NOMO-1 (cell line): ENCODE measurements at regions not wholly inside any gene's neighbourhood (a gene's known extent, or its start where the extent isn't known, plus 50 kb on each side); places are given as distances from the start of the nearest gene placed in this dataset.
"Not testable (repeated sequence)": the region's sequence is repeated elsewhere in the genome, so short reads cannot be mapped to it uniquely, and the experiment has no call there.

Experiments
- DNase-seq, 2 experiments: peaks; one replicate each; lab custom pipeline; 2025; ENCODE audit not compliant: unreplicated experiment in 2 of 2; lab: John Stamatoyannopoulos, UW

DNA sequence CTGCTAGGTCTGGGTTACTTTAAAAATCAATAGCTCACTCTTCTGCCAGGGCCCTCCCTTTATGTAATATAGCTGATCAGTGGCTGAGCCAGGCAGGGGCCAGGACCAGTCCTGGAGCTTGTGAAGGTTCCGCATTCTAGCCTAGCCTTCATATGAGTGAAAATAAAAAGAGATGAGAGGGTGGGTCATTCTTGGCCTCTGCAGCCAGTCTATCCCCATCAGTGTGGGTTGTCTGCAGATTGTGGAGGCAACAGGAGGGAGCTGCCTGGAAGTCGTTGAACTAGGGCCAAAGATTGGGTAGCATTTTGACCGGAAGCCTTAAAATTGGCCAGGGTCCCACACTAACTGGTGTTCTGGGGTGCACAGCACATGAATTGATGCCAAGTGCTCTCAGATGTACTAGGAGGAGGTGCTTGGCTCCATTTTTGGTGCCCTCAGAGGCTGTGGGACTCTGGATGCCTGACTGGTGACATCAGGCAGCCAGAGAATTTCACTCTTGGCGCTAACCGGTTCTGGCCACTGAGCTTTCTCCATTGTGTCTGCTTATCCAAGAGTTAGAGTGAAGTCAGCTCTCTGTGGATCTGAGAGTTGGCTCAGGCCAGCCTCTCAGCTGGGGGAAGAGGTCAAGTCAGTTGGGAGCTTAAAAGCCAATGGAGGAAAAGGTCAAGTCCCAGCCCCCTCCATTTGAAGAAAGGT, 66.5 kb upstream of the IKBKE start:
- not testable (repeated sequence) for DNase-seq

DNA sequence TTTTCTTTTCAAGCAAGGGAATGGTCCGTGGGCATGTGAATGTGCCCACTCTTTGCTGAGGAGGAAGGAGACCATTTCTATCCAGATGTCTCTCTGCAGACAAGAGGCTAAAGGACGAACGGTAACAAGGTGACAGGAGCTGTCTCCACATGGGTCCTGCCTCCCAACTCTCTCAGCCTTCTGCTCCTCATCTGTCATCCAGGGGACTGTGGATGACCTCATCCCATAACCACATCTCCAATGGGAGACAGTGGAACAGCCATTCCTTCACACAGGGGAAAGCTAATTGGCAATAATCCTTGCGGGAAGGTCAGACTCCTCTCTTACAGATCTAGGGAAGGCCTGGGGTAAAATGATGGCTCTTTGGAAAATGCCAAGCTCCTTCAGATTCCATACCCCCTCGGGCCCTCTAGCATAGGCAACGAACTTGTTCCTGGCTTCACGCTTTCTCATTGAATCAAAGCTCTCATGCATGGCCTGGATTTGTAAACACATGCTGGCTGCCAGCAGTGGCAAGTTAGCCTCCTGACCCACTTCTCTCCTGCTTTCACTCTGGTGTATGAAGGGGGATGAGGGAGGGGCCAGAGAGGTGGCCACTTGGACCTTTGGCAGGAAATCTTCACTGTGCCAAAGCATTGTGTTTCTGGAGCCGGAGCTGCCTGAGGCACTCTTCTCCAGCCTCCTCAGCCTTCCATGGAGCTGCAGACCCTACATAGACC, 65.8 kb upstream of the IKBKE start:
- DNase-seq: not testable (repeated sequence)

DNA sequence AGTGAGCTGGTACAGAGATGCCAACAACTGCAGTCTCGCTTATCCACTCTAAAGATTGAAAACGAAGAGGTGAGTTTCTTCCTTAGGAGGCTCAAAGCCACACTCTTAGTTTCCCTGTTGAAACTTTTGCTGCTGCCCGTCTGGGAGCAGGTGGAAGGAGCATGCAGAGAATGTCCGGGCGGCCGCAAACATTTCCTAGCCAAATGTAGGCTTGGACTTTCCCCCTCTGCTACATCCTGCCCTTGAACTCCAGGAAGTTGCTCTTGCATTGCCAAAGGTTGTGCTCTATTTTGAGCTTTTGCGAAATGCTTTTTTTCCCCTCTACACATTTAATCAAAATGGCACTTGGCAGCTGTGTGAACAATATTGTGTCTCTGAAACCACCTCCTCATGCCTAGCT, 65.0 kb upstream of the IKBKE start:
- DNase-seq: not testable (repeated sequence)

DNA sequence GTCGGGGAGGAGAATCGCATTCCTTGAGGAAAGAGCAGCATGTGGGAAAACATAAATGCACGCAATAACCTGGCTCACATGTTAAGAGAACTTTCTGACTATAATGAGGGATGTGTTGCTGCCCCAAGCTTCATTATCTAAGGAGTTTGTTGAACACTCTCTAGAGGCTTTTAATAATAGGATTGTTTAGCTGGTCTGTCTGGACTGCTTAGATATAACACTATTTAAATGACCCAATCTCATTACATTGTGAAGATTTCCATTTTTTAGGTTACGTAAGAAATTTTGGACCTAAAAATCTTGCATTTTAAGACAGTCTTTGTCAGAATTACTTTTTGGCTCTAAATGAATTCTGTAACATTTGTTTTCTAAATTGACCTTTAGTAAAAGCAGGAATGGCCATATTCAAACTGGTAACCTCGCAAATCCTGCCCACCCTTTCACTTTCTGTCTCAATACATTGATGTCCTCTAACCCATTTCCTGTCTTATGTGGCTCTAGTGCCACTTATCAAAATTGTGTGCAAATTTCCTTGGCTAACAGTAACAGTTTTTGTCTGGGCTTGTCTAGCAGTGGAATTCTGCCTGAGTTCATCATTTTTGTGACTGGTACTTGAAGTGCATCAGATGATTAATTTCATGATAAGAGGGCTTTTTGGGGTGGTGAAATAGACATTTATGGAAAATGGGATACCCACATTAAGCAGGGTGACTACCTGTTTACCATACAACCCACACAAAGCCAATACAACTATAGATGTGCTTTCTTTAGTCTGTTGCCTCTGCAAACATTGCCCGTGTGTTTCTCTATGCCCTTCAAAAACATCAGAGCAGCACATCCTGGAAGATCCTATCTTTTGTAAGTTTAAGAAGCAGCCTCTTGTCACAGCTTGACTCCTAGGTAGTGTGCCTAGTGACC, 61.6 kb upstream of the IKBKE start:
- not testable (repeated sequence) for DNase-seq

DNA sequence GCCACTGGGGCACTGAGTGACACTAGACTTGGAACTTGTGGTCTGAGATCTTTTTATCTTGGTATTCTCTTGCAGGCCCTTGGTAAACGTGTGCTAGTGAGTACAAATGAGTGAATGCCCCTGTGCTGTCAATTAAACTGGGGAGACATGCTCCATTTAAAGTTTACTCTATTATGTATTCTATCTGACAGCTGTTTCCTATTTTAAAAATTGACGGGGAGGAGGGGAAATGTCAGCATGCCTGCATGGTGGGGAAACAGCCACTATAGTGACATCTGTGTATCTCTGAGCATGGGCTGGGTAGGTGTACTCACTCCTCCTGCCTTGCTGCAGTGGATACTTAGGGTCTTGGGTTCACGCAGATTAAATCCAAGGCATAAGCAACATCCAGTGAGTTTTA, 59.0 kb upstream of the IKBKE start:
- no peak for DNase-seq

DNA sequence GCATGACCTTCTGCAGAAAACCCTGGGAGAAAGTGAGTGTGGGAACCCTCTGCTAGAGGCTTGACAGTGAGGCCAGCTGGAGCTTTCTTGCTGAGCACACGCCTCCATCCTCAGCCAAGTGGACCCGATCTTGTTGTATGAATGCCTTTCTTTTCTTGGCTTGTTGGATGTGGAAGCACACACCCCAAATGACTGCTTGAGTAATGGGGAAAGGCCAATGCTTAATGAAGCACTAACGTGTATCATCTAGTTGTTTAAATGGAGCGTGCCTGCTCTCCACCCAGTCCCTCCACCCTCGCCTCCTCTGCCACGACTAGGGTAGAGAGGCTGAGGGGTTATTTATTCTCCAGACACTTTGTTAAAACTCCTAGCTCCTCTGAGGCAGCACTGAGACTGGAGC, 54.3 kb upstream of the IKBKE start:
- DNase-seq: no peak

DNA sequence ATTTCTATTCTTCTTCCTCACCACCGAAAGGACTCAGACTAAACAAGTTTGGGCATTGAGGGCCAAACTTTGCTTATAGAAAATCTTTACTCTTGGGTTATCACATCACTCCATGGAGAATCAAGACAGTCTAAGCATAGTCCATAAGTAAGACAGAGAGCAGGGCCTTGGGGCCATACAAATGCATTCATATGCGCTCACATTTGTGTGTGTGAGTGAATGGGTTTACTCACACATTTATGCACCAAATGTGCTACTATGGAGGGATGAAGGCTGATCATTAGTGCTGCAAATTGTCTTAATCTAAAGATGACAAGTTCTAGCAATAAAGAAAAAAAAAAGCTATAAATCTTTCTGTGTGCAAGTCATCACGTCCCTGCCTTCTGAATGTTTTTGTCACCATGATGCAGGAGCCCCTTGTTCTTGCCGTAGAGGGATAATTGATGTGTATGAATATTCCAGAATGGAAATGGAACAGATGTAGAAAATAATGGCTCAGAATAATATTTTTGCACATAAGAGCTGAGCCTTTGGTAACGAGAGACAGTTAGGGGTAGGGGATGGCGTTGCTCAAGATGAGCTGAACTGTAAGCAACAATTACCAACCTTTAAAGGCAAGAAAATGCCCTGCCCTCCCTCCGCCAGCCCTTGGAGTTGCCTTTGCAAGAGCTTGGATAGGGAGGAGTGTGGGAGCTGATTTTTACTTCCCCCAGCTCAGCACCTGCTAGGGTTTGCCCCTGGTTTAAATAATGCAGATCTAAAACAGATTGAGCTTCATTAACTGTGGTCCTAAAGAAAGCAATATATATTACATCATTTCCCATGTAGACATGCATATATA, 52.3 kb upstream of the IKBKE start:
- DNase-seq: no peak

DNA sequence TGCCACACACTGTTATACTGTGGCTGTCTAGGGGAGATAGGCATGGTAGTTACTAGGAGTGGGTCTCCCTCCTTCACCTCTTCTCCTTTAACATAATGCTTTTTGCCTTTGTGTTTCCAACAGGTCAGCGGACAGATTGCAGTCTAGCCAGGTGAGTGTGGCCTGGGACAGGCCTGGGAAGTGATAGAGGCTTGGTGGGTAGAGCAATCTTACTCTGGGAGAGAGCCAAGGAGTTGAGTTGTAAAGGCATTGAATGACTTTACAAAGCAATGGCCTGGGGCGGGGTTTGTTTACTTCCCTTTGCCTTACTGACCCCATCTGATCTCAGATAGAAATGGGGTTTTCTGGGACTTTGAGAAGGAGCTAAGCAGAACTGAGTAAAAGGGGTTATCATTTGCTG, 51.0 kb upstream of the IKBKE start:
- no peak for DNase-seq

DNA sequence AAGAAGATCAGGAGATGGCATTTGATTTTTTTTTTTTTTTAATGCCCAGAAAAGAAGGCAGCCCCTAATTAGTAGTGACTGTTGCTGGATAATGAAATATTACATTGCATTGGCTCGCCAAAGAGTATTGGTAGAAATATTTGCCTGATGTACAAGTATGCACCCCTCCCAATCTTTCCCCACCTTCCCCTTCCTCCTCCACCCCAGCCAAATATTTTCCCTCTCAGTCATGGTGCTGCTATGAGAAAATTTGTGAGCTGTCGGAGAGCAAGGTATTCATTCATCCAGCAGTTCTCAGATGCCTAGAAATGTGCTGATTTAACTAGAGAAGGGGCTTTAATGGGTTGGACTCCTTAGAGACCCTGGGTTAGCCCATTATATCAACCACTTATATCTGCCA, 50.5 kb upstream of the IKBKE start:
- DNase-seq: no peak

DNA sequence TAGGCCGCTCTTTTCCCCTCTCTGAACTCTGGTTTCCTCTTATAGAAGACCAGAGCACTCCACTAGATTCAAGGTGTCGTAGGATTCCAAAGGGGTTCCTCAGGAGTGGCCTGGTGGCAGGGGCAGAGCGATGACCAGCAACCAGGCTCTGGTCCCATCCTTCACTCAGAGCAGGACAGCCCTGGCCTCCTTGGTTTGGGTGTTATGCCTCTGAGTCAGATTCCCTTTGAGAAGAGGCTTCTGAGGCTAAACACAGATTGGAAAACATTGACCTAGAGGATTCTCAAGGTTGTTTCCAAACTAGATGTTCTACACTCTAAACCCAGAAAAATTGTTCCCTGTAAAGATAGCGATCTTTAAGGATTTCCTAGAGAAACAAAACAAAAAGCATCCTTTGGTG, 49.8 kb upstream of the IKBKE start:
- DNase-seq: no peak
